ENCODE measurements at regions not wholly inside any gene's neighbourhood (a gene's known extent, or its start where the extent isn't known, plus 50 kb on each side); places are given as distances from the start of the nearest gene placed in this dataset.

- H3K27ac ChIP-seq (replicated peaks) = no peak overlapping the region
- H3K4me3 ChIP-seq = no peak overlapping the region
- peaks cover 25% of the 10 kb centered on the region for H3K9me3 ChIP-seq (replicated peaks)
- no peaks in the 10 kb centered on the region for H3K4me1 ChIP-seq
- no peak for DNase-seq
- intact Hi-C loops (cut with micrococcal nuclease) = no loop called here
- H3K27me3 ChIP-seq (ENCODE audit: low read depth) = no peaks in the 10 kb centered on the region
- TF ChIP-seq CTCF (IDR thresholded peaks at IDR 0.05; ENCODE audit: borderline replicate concordance) = no peak
- H3K36me3 ChIP-seq = no peaks in the 10 kb centered on the region
Measured at GRCh38 chr4:129966175-129966574, 870.2 kb downstream of the C4orf33 start.

GRCh38 chr4:129968366-129968765, 872.4 kb downstream of the C4orf33 start:
- Histone ChIP-seq H3K9me3 (replicated peaks) (peaks cover 20% of the 10 kb centered on the region), H3K27ac (replicated peaks) (no peak overlapping the region), H3K27me3 (ENCODE audit: low read depth) (no peaks in the 10 kb centered on the region), H3K36me3 (no peaks in the 10 kb centered on the region), H3K4me3 (no peak overlapping the region), H3K4me1 (no peaks in the 10 kb centered on the region)
- intact Hi-C loops (cut with micrococcal nuclease) = no loop called here
- DNase-seq = no peak
- no peak for TF ChIP-seq CTCF (IDR thresholded peaks at IDR 0.05; ENCODE audit: borderline replicate concordance)

GRCh38 chr4:129968778-129969177, 872.8 kb downstream of the C4orf33 start:
- H3K9me3 ChIP-seq (replicated peaks) = peaks cover 20% of the 10 kb centered on the region
- H3K4me1 ChIP-seq = no peaks in the 10 kb centered on the region
- H3K36me3 ChIP-seq = no peaks in the 10 kb centered on the region
- no peak overlapping the region for H3K4me3 ChIP-seq
- DNase-seq = no peak
- no peak for TF ChIP-seq CTCF (IDR thresholded peaks at IDR 0.05; ENCODE audit: borderline replicate concordance)
- no peak overlapping the region for H3K27ac ChIP-seq (replicated peaks)
- intact Hi-C loops (cut with micrococcal nuclease) = no loop called here
- H3K27me3 ChIP-seq (ENCODE audit: low read depth) = no peaks in the 10 kb centered on the region

DNA sequence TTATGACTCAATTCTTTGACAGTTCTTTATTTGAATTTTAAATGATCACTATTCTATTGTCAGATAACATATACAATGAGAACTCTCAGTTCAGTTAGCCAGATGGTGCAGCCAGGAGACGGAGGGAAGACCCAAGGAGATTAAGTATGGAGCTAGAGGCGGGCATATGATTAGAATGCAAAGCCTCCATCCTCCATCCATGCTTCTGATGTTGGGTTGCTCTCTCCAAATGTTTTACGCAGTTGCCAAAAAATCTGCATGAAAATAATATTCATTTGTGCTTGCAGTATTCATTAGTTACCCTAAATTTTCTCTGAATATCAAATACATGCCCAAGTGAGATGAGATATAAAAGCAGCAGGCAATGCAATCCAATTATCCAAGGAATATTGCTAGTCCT, 874.8 kb downstream of the C4orf33 start:
- no peaks in the 10 kb centered on the region for H3K27me3 ChIP-seq (ENCODE audit: low read depth)
- no peak for TF ChIP-seq CTCF (IDR thresholded peaks at IDR 0.05; ENCODE audit: borderline replicate concordance)
- H3K36me3 ChIP-seq = no peaks in the 10 kb centered on the region
- no peak for DNase-seq
- no peak overlapping the region for H3K27ac ChIP-seq (replicated peaks)
- H3K4me3 ChIP-seq = no peak overlapping the region
- peaks cover 16% of the 10 kb centered on the region for H3K9me3 ChIP-seq (replicated peaks)
- intact Hi-C loops (cut with micrococcal nuclease) = no loop called here
- H3K4me1 ChIP-seq = no peaks in the 10 kb centered on the region

DNA sequence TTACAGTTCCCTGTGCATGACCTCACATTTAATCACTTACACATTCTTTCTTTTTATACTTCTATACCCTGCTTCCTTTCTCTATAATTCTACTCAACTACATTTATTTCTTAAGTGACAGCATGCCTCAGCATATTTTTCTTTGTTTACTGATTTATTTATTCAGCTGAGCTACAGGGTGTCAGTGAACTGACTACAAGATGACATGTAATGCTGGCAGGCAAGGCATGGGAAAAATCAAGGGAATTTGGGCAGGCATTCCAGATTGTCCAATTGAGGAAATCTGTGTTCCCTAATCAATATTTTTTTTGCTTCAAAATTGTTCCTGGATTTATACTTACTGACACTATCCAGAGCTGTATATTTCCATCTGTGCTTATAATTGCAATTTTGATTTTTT, 875.5 kb downstream of the C4orf33 start:
- Histone ChIP-seq H3K27ac (replicated peaks) (no peak overlapping the region), H3K36me3 (no peaks in the 10 kb centered on the region), H3K27me3 (ENCODE audit: low read depth) (no peaks in the 10 kb centered on the region), H3K4me3 (no peak overlapping the region), H3K4me1 (no peaks in the 10 kb centered on the region), H3K9me3 (replicated peaks) (peaks cover 15% of the 10 kb centered on the region)
- no peak for TF ChIP-seq CTCF (IDR thresholded peaks at IDR 0.05; ENCODE audit: borderline replicate concordance)
- DNase-seq = no peak
- intact Hi-C loops (cut with micrococcal nuclease) = no loop called here

- TF ChIP-seq CTCF (IDR thresholded peaks at IDR 0.05; ENCODE audit: borderline replicate concordance) = no peak
Measured at GRCh38 chr4:129972257-129972656, 876.3 kb downstream of the C4orf33 start.

More at GRCh38 chr4:129972257-129972656, 876.3 kb downstream of the C4orf33 start:
- no peaks in the 10 kb centered on the region for H3K36me3 ChIP-seq
- peaks cover 15% of the 10 kb centered on the region for H3K9me3 ChIP-seq (replicated peaks)
- H3K4me3 ChIP-seq = no peak overlapping the region
- intact Hi-C loops (cut with micrococcal nuclease) = no loop called here
- no peaks in the 10 kb centered on the region for H3K4me1 ChIP-seq
- H3K27me3 ChIP-seq (ENCODE audit: low read depth) = no peaks in the 10 kb centered on the region
- no peak for DNase-seq
- H3K27ac ChIP-seq (replicated peaks) = no peak overlapping the region

Data from left ventricle myocardium inferior (tissue), 1 donor.